Mucosa of stomach (tissue), 1 donor: ENCODE measurements at regions not wholly inside any gene's neighbourhood (a gene's known extent, or its start where the extent isn't known, plus 50 kb on each side); places are given as distances from the start of the nearest gene placed in this dataset.

Experiments used
- H3K27me3 ChIP-seq: one replicate; pipeline ENCODE4 v1.7.0; 2013; ENCODE audit warnings: mild to moderate bottlenecking, low read length; ENCODE audit not compliant: control insufficient read depth, insufficient read depth
- H3K36me3 ChIP-seq: one replicate; pipeline ENCODE4 v1.7.0; 2013; ENCODE audit warnings: low read length; ENCODE audit not compliant: control insufficient read depth, insufficient read depth
- H3K4me1 ChIP-seq: one replicate; pipeline ENCODE4 v1.7.0; 2013; ENCODE audit warnings: mild to moderate bottlenecking, low read length; ENCODE audit not compliant: control insufficient read depth, insufficient read depth
- H3K4me3 ChIP-seq: one replicate; pipeline ENCODE4 v1.7.0; 2013; ENCODE audit warnings: low read length
- H3K9ac ChIP-seq: one replicate; pipeline ENCODE4 v1.7.0; 2013; ENCODE audit warnings: mild to moderate bottlenecking, low read length, moderate library complexity
- H3K9me3 ChIP-seq: one replicate; pipeline ENCODE4 v1.7.0; 2013; ENCODE audit warnings: mild to moderate bottlenecking, low read length, moderate library complexity; ENCODE audit not compliant: control insufficient read depth
- donor health status: Pancreatic carcinoma.

- no peaks in the 10 kb centered on the region for H3K4me1 ChIP-seq
- H3K36me3 ChIP-seq = no peaks in the 10 kb centered on the region
- no peaks in the 10 kb centered on the region for H3K9me3 ChIP-seq
- no peak overlapping the region for H3K9ac ChIP-seq
- no peaks in the 10 kb centered on the region for H3K27me3 ChIP-seq
- H3K4me3 ChIP-seq = no peak overlapping the region
Observed at GRCh38 chr5:39863926-39864552, 439.3 kb upstream of the DAB2 start.

GRCh38 chr5:39857041-39857440, 432.3 kb upstream of the DAB2 start:
- no peaks in the 10 kb centered on the region for H3K36me3 ChIP-seq
- no peaks in the 10 kb centered on the region for H3K9me3 ChIP-seq
- no peak overlapping the region for H3K9ac ChIP-seq
- H3K27me3 ChIP-seq = no peaks in the 10 kb centered on the region
- no peak overlapping the region for H3K4me3 ChIP-seq
- no peaks in the 10 kb centered on the region for H3K4me1 ChIP-seq

- Histone ChIP-seq H3K36me3 (no peaks in the 10 kb centered on the region), H3K4me3 (no peak overlapping the region), H3K4me1 (no peaks in the 10 kb centered on the region), H3K9me3 (no peaks in the 10 kb centered on the region), H3K27me3 (no peaks in the 10 kb centered on the region), H3K9ac (no peak overlapping the region)
Observed at GRCh38 chr5:39854771-39855410, 430.1 kb upstream of the DAB2 start.

GRCh38 chr5:39850291-39850690, 425.5 kb upstream of the DAB2 start:
- Histone ChIP-seq H3K4me3 (no peak overlapping the region), H3K36me3 (no peaks in the 10 kb centered on the region), H3K4me1 (no peaks in the 10 kb centered on the region), H3K9ac (no peak overlapping the region), H3K9me3 (no peaks in the 10 kb centered on the region), H3K27me3 (no peaks in the 10 kb centered on the region)

- Histone ChIP-seq H3K36me3 (no peaks in the 10 kb centered on the region), H3K9me3 (no peaks in the 10 kb centered on the region), H3K4me1 (no peaks in the 10 kb centered on the region), H3K4me3 (no peak overlapping the region), H3K27me3 (no peaks in the 10 kb centered on the region), H3K9ac (no peak overlapping the region)
Observed at GRCh38 chr5:39846144-39846543, 421.4 kb upstream of the DAB2 start.

- Histone ChIP-seq H3K4me3 (no peak overlapping the region), H3K9me3 (no peaks in the 10 kb centered on the region), H3K27me3 (no peaks in the 10 kb centered on the region), H3K36me3 (no peaks in the 10 kb centered on the region), H3K9ac (no peak overlapping the region), H3K4me1 (no peaks in the 10 kb centered on the region)
Observed at GRCh38 chr5:39843767-39844166, 419.0 kb upstream of the DAB2 start.

GRCh38 chr5:39835371-39835770, 410.6 kb upstream of the DAB2 start:
- Histone ChIP-seq H3K9me3 (no peaks in the 10 kb centered on the region), H3K4me3 (no peak overlapping the region), H3K36me3 (no peaks in the 10 kb centered on the region), H3K9ac (no peak overlapping the region), H3K27me3 (no peaks in the 10 kb centered on the region), H3K4me1 (no peaks in the 10 kb centered on the region)

GRCh38 chr5:39829441-39829840, 404.7 kb upstream of the DAB2 start:
- no peak overlapping the region for H3K9ac ChIP-seq
- no peaks in the 10 kb centered on the region for H3K9me3 ChIP-seq
- no peaks in the 10 kb centered on the region for H3K4me1 ChIP-seq
- no peak overlapping the region for H3K4me3 ChIP-seq
- no peaks in the 10 kb centered on the region for H3K27me3 ChIP-seq
- no peaks in the 10 kb centered on the region for H3K36me3 ChIP-seq

GRCh38 chr5:39826051-39826450, 401.3 kb upstream of the DAB2 start:
- Histone ChIP-seq H3K9ac (no peak overlapping the region), H3K4me1 (no peaks in the 10 kb centered on the region), H3K27me3 (no peaks in the 10 kb centered on the region), H3K9me3 (no peaks in the 10 kb centered on the region), H3K4me3 (no peak overlapping the region), H3K36me3 (no peaks in the 10 kb centered on the region)

- Histone ChIP-seq H3K9ac (no peak overlapping the region), H3K27me3 (no peaks in the 10 kb centered on the region), H3K4me3 (no peak overlapping the region), H3K36me3 (no peaks in the 10 kb centered on the region), H3K4me1 (no peaks in the 10 kb centered on the region), H3K9me3 (no peaks in the 10 kb centered on the region)
Observed at GRCh38 chr5:39825301-39825700, 400.5 kb upstream of the DAB2 start.

GRCh38 chr5:39822020-39822419, 397.2 kb upstream of the DAB2 start:
- no peaks in the 10 kb centered on the region for H3K9me3 ChIP-seq
- H3K27me3 ChIP-seq = no peaks in the 10 kb centered on the region
- no peak overlapping the region for H3K4me3 ChIP-seq
- no peaks in the 10 kb centered on the region for H3K36me3 ChIP-seq
- no peak overlapping the region for H3K9ac ChIP-seq
- no peaks in the 10 kb centered on the region for H3K4me1 ChIP-seq

- H3K4me1 ChIP-seq = no peaks in the 10 kb centered on the region
- H3K27me3 ChIP-seq = no peaks in the 10 kb centered on the region
- H3K9ac ChIP-seq = no peak overlapping the region
- no peaks in the 10 kb centered on the region for H3K36me3 ChIP-seq
- no peaks in the 10 kb centered on the region for H3K9me3 ChIP-seq
- no peak overlapping the region for H3K4me3 ChIP-seq
Observed at GRCh38 chr5:39816866-39817265, 392.1 kb upstream of the DAB2 start.
